ENCODE measurements at regions not wholly inside any gene's neighbourhood (a gene's known extent, or its start where the extent isn't known, plus 50 kb on each side); places are given as distances from the start of the nearest gene placed in this dataset.

DNA sequence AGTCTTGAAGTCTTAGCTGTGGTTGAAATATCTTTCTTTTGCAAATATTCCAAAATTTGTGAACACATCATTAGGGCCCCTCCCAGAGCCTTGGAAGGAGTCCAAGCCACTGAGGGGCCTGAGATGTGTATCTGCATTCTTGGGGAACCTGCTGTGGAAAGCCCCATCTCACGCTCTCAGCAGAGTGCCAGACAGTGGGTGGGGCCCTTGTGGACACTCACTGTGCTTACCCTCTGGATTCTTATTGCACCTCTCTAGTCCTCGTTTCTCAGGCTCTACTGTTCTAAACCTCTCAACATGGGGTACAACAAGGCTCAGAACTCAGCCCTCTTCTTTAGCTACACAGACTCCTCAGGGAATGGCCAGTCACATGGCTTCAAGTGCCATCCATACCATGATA is 416.2 kb upstream of the CDH4 start:
- no peak overlapping the region for H2BK120ac ChIP-seq (ENCODE audit: low read depth, low read length)
- H3K9me1 ChIP-seq (ENCODE audit: insufficient read depth, low read length), result no peaks in the 10 kb centered on the region
- no peak overlapping the region for H4K8ac ChIP-seq (ENCODE audit: low read depth in 2 of 2, low read length in 2 of 2)
- no peak overlapping the region for H3K9ac ChIP-seq (ENCODE audit: low read depth, low read length)
- CTCF ChIA-PET, result no interaction called here
- no peak for TF ChIP-seq POLR2A (IDR thresholded peaks at IDR 0.05; ENCODE audit: low read depth, low read length)
- TF ChIP-seq, protein P1, sequence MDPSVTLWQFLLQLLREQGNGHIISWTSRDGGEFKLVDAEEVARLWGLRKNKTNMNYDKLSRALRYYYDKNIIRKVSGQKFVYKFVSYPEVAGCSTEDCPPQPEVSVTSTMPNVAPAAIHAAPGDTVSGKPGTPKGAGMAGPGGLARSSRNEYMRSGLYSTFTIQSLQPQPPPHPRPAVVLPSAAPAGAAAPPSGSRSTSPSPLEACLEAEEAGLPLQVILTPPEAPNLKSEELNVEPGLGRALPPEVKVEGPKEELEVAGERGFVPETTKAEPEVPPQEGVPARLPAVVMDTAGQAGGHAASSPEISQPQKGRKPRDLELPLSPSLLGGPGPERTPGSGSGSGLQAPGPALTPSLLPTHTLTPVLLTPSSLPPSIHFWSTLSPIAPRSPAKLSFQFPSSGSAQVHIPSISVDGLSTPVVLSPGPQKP (IDR thresholded peaks at IDR 0.05; ENCODE audit: borderline replicate concordance, low read depth, low read length), result no peak
- TF ChIP-seq FOS (IDR thresholded peaks at IDR 0.05; ENCODE audit: low read depth, low read length), result no peak
- TF ChIP-seq RAD21 (IDR thresholded peaks at IDR 0.05; ENCODE audit: low read length), result no peak
- no peak for TF ChIP-seq CHD1 (IDR thresholded peaks at IDR 0.05; ENCODE audit: low read depth, low read length)
- TF ChIP-seq RCOR1 (IDR thresholded peaks at IDR 0.05; ENCODE audit: insufficient replicate concordance, low read length), result no peak
- no peak overlapping the region for H3K14ac ChIP-seq (replicated peaks; ENCODE audit: low read depth, low read length)
- H2AK5ac ChIP-seq (ENCODE audit: low read depth, low read length), result no peak overlapping the region
- H3K4me1 ChIP-seq (ENCODE audit: control insufficient read depth, insufficient read depth, low read length), result no peaks in the 10 kb centered on the region
- H3K27ac ChIP-seq (ENCODE audit: insufficient read depth, low read length), result no peak overlapping the region
- no peak overlapping the region for H3K18ac ChIP-seq (ENCODE audit: low read depth, low read length)
- no peaks in the 10 kb centered on the region for H3K27me3 ChIP-seq (ENCODE audit: control insufficient read depth, insufficient read depth, low read length)
- DNase-seq, result no peak
- H3K4me3 ChIP-seq (ENCODE audit: insufficient read depth, low read depth, low read length), result no peak overlapping the region
- H4K5ac ChIP-seq (ENCODE audit: low read depth, low read length), result no peak overlapping the region
- H2BK15ac ChIP-seq (ENCODE audit: low read depth, low read length), result no peak overlapping the region
- no peaks in the 10 kb centered on the region for H3K79me1 ChIP-seq (ENCODE audit: low read depth in 1 of 2, low read length in 2 of 2)
- WGBS, 2 experiments (ENCODE audit: extremely low coverage in 2 of 2, insufficient read length in 1 of 2), result no CpG with 5 or more reads among the region's 2 CpGs
- no peak overlapping the region for H4K91ac ChIP-seq (ENCODE audit: insufficient read depth, low read depth, low read length)
- BruUV-seq (replicated peaks), result no TSS peak
- no peak overlapping the region for H2BK20ac ChIP-seq (ENCODE audit: low read depth, low read length)
- no peak overlapping the region for H2AK9ac ChIP-seq (replicated peaks; ENCODE audit: low read depth, low read length, poor library complexity)
- no peak overlapping the region for H3K23ac ChIP-seq (ENCODE audit: low read depth, low read length)
- no peak overlapping the region for H3K56ac ChIP-seq (ENCODE audit: extremely low read depth, insufficient read depth, low read length)
- H3K36me3 ChIP-seq (ENCODE audit: control insufficient read depth, insufficient read depth, low read length), result no peaks in the 10 kb centered on the region
- intact Hi-C loops (cut with micrococcal nuclease) (no loop called here), in situ Hi-C loops (cut with MboI; ENCODE audit: low sequenced_read_pairs) (no loop called here), dilution Hi-C loops (cut with HindIII; ENCODE audit: low sequenced_read_pairs, unreplicated experiment) (no loop called here)
- H3K9me3 ChIP-seq (ENCODE audit: control insufficient read depth, insufficient read depth, low read length), result peaks cover 15% of the 10 kb centered on the region
- H2AFZ ChIP-seq (replicated peaks; ENCODE audit: low read length, poor library complexity), result no peak overlapping the region
- no peaks in the 10 kb centered on the region for H4K20me1 ChIP-seq (ENCODE audit: insufficient read depth, low read length)
- POLR2A ChIA-PET (ENCODE audit: unreplicated experiment), result no interaction called here
- no peak overlapping the region for H3K4ac ChIP-seq (ENCODE audit: low read depth, low read length)
- no peak overlapping the region for H2BK5ac ChIP-seq (ENCODE audit: low read depth, low read length, poor library complexity, severe bottlenecking)
- ATAC-seq (ENCODE audit: low read depth), result no peak
- no peak overlapping the region for H3K4me2 ChIP-seq (ENCODE audit: low read depth, low read length)
